Calu3 (cell line): ENCODE measurements at regions not wholly inside any gene's neighbourhood (a gene's known extent, or its start where the extent isn't known, plus 50 kb on each side); places are given as distances from the start of the nearest gene placed in this dataset.

Source experiments
- BruUV-seq: library from RNA; stranded (reverse); fragments of 400-500 nt; replicated peaks from 2 replicates; lab custom pipeline; 2021; lab: Mats Ljungman, UMichigan
- CTCF ChIA-PET: fragments of 300-600 bp; sonication (Branson Sonifier 250); formaldehyde crosslinking; loops from one replicate; lab custom pipeline; 2022; ENCODE audit warnings: antibody characterized with exemption; lab: Charles Lee
- DNase-seq: peaks from one replicate; pipeline ENCODE4 v3.0.0; 2022
- H3K27ac Mint-ChIP-seq: one replicate; pipeline ENCODE4 v1.8.0; 2022; ENCODE audit warnings: mixed read lengths; ENCODE audit not compliant: unreplicated experiment
- H3K27me3 Mint-ChIP-seq: one replicate; pipeline ENCODE4 v1.8.0; 2022; ENCODE audit warnings: mixed read lengths; ENCODE audit not compliant: unreplicated experiment
- H3K36me3 Mint-ChIP-seq: one replicate; pipeline ENCODE4 v1.8.0; 2022; ENCODE audit warnings: mild to moderate bottlenecking, moderate library complexity, mixed read lengths; ENCODE audit not compliant: insufficient read depth, unreplicated experiment
- H3K4me1 Mint-ChIP-seq: one replicate; pipeline ENCODE4 v1.8.0; 2022; ENCODE audit warnings: mild to moderate bottlenecking, low read depth, mixed read lengths; ENCODE audit not compliant: unreplicated experiment
- H3K4me3 Mint-ChIP-seq: one replicate; pipeline ENCODE4 v1.8.0; 2022; ENCODE audit warnings: mild to moderate bottlenecking, low read depth, moderate library complexity, mixed read lengths; ENCODE audit not compliant: unreplicated experiment
- H3K9me3 Mint-ChIP-seq: one replicate; pipeline ENCODE4 v1.8.0; 2022; ENCODE audit warnings: low read depth, mixed read lengths; ENCODE audit not compliant: unreplicated experiment
- CTCF ChIP-seq: fragments of 200-600 bp; IDR thresholded peaks from one replicate; pipeline ENCODE4 v1.8.0; 2022; ENCODE audit warnings: antibody characterized with exemption; ENCODE audit not compliant: unreplicated experiment
- intact Hi-C: fragments of 100-400 bp; cut with micrococcal nuclease; formaldehyde crosslinking; loops from one replicate; pipeline ENCODE4 v1.10.0; 2022; ENCODE audit not compliant: unreplicated experiment

- Mint-ChIP-seq H3K4me1 (no peaks in the 10 kb centered on the region), H3K36me3 (no peaks in the 10 kb centered on the region), H3K27me3 (peaks cover 68% of the 10 kb centered on the region), H3K4me3 (no peak overlapping the region), H3K9me3 (no peaks in the 10 kb centered on the region), H3K27ac (no peak overlapping the region)
- CTCF ChIA-PET: interaction anchor here (1.1 kb wide), 1 partner anchor 11 kb away, joined by 4 read pairs; no protein-coding TSS in a partner anchor
- no peak for DNase-seq
- no peak for TF ChIP-seq CTCF
- intact Hi-C loops: no loop called here
- no TSS peak for BruUV-seq
Observed at GRCh38 chr16:86142801-86143236, 243.9 kb downstream of the IRF8 start.

- no peak overlapping the region for H3K27ac Mint-ChIP-seq
- no peak overlapping the region for H3K4me3 Mint-ChIP-seq
- no peak for DNase-seq
- no peaks in the 10 kb centered on the region for H3K9me3 Mint-ChIP-seq
- intact Hi-C loops: no loop called here
- no peaks in the 10 kb centered on the region for H3K36me3 Mint-ChIP-seq
- peaks cover 62% of the 10 kb centered on the region for H3K27me3 Mint-ChIP-seq
- no peaks in the 10 kb centered on the region for H3K4me1 Mint-ChIP-seq
- TF ChIP-seq CTCF: no peak
- no TSS peak for BruUV-seq
- CTCF ChIA-PET: interaction anchor here (0.6 kb wide), 1 partner anchor 109 kb away, joined by 12 read pairs; no protein-coding TSS in a partner anchor
Observed at GRCh38 chr16:86143666-86144065, 244.7 kb downstream of the IRF8 start.

DNA sequence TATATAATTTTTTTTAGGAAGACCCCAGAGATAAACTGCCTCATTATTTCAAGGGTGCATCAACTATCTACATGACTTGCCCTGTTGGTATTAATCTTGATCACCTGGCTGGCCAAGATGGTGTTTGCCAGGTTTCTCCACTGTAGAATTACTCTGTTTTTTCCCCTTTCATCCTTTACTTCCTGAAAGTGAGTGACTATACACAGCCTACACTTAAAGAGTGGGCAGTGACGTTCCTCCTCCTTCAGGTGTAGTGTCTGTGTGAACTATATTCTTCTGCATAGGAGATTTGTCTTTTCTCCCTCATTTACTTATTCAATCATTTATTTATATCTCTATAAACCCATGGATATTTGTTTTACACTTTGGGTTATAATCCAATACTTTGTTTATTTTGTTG lies 246.7 kb downstream of the IRF8 start:
- Mint-ChIP-seq H3K4me3 (no peak overlapping the region), H3K27ac (no peak overlapping the region), H3K4me1 (no peaks in the 10 kb centered on the region), H3K9me3 (no peaks in the 10 kb centered on the region), H3K27me3 (peaks cover 60% of the 10 kb centered on the region), H3K36me3 (no peaks in the 10 kb centered on the region)
- DNase-seq: no peak
- intact Hi-C loops: no loop called here
- CTCF ChIA-PET: no interaction called here
- no TSS peak for BruUV-seq
- no peak for TF ChIP-seq CTCF

GRCh38 chr16:86150641-86151238 lies 251.8 kb downstream of the IRF8 start:
- DNase-seq: no peak
- intact Hi-C loops: no loop called here
- Mint-ChIP-seq H3K4me1 (no peaks in the 10 kb centered on the region), H3K27me3 (peaks cover 79% of the 10 kb centered on the region), H3K4me3 (no peak overlapping the region), H3K27ac (no peak overlapping the region), H3K36me3 (no peaks in the 10 kb centered on the region), H3K9me3 (no peaks in the 10 kb centered on the region)
- no TSS peak for BruUV-seq
- no peak for TF ChIP-seq CTCF
- CTCF ChIA-PET: no interaction called here
